Nucleus accumbens (tissue), 56 donors: ENCODE measurements at regions not wholly inside any gene's neighbourhood (a gene's known extent, or its start where the extent isn't known, plus 50 kb on each side); places are given as distances from the start of the nearest gene placed in this dataset.
A peak's percentile ranks its signal among the peaks of the same experiment; 100 is the strongest.
"Not testable (repeated sequence)": the region's sequence is repeated elsewhere in the genome, so short reads cannot be mapped to it uniquely, and the experiment has no call there.

ENCODE experiments used
- DNase-seq, 56 donors: peaks; one replicate each; lab custom pipeline; 2025; lab: John Stamatoyannopoulos, UW

DNA sequence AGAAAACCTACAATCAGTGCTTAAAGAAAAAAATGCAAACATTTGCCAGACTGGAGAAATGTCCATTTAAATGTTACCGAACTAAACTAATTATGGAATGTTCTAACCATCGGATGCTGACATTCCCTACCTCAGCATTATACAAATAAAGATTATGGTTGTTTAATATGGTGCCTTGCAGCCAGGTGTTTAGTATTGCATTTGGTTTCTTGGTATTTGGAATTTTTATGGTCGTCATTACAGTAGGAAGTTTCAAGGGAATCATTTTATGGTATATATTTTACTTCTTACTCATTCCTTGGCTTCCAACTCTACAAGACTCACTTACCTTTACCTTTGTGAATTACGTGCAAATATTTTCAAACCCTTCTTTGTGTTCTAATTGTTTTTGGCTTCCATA is 103.1 kb upstream of the PNPLA4 start:
- DNase-seq = no peak

GRCh38 chrX:8027827-8028226 is 100.6 kb upstream of the PNPLA4 start:
- DNase-seq = peak in 12 of 56 donors; percentile 0 to 29 (median 2)

DNA sequence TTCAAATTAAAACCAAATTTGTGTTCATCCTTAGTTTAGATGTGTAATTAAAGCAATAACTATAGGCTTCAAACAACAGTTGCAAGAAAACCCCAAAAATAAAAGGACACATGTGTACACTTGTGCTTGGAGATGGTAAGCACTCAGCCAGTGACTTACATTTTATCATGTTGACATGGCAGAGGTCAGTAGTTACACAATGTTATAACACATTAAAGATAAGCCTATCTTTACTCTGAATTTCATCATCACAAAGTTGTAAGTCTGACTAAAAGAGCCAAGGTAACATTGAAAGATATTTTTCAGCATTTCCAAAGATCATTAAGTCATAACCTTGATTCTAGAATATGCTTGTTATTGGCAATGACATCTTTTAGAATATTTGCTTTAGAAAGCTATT is 98.5 kb upstream of the PNPLA4 start:
- no peak for DNase-seq

- DNase-seq = no peak
Measured at GRCh38 chrX:8018934-8019333, 91.7 kb upstream of the PNPLA4 start.

DNA sequence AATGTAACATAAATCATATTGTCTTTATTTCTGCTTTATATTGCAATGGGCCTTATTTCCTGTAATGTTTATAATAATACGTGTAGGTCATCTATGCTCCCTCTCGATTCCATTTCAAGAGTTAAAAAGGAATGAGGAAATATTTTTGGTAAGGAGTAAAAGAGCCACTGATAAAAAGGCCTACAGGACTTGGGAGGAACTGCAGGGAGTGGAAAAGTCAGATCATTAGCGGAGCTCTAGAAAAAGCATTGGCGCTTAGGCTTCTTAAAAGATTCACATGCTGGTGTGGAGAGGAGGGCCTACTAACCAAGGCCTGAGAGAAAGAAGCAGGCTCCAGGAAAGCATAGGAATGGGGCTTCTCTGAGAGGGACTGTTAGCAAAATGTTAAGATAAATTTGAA is 82.9 kb upstream of the PNPLA4 start:
- no peak for DNase-seq

DNA sequence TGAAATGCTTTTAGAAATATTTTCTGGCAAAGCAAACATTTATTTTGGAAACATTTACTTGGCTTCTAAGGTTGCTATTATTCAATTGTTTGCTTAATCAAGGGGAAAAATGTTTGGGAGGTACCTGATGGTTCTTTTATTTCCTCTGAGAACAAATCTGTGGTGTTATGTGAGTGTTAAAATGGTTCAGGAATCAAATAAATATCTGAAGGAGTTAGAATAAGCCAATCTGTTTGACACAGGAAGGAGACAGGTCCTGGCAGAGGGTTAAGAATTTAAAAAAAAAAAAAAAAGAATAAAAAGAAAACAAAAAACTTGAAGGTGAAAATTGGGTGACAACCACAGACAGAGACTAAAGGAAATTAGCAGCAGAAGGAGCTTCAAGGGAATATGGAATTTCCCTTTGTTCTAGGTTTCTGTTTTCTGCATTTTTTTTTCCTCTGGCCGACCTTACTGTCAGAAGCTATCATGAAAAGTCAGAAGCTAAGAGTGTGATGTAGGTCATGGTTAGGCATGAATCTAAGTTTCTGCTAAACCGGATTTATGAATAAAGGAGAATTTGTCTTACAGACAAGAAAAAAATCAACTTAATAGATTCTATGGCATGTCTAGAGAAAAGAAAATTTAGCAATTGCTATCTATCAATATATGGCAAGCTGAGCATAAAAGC is 78.6 kb upstream of the PNPLA4 start:
- no peak for DNase-seq

DNA sequence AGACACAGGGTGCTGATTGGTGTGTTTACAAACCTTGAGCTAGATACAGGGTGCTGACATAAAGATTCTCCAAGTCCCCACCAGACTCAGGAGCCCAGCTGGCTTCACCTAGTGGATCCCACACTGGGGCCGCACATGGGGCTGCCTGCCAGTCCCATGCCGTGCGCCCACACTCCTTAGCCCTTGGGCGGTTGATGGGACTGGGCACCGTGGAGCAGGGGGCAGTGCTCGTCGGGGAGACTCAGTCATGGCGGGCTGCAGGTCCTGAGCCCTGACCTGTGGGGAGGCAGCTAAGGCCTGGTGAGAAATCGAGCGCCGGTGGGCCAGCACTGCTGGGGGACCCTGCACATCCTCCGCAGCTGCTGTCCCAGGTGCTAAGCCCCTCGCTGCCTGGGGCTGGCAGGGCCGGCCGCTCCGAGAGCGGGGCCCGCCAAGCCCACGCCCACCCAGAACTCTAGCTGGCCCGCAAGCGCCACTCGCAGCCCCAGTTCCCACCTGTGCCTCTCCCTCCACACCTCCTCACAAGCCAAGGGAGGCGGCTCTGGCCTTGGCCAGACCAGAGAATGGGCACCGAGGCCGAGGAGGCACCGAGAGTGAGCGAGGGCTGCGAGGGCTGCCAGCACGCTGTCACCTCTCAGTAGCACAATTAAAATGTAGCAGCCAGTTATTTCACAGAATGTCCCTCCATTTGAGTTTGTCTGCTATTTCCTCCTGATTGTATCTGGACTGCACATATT is 76.1 kb upstream of the PNPLA4 start:
- no peak for DNase-seq

- DNase-seq = no peak
Measured at GRCh38 chrX:7996851-7997250, 69.6 kb upstream of the PNPLA4 start.

DNA sequence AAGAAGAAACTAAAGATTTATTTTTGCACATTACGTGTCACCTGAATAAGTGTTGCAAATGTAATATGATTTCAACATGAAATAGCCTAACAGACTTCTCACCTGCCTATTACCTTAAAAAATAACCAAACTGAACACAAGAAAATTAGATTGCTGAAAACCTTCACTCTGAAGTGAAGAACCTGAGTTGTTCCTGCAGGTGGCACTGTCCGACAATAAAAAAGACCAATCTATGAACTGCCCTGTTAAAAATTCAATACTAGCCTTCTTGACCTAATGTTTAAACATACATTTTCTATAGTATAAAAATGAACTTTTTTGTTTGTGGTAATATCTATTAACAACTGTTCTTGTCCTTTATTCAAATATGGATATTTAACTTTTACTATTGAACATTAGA is 69.2 kb upstream of the PNPLA4 start:
- DNase-seq = peak in 10 of 56 donors; percentile 0 to 20 (median 0)

- DNase-seq = no peak
Measured at GRCh38 chrX:7993873-7994272, 66.7 kb upstream of the PNPLA4 start.

GRCh38 chrX:7988013-7988759 is 61.0 kb upstream of the PNPLA4 start:
- not testable (repeated sequence) for DNase-seq

DNA sequence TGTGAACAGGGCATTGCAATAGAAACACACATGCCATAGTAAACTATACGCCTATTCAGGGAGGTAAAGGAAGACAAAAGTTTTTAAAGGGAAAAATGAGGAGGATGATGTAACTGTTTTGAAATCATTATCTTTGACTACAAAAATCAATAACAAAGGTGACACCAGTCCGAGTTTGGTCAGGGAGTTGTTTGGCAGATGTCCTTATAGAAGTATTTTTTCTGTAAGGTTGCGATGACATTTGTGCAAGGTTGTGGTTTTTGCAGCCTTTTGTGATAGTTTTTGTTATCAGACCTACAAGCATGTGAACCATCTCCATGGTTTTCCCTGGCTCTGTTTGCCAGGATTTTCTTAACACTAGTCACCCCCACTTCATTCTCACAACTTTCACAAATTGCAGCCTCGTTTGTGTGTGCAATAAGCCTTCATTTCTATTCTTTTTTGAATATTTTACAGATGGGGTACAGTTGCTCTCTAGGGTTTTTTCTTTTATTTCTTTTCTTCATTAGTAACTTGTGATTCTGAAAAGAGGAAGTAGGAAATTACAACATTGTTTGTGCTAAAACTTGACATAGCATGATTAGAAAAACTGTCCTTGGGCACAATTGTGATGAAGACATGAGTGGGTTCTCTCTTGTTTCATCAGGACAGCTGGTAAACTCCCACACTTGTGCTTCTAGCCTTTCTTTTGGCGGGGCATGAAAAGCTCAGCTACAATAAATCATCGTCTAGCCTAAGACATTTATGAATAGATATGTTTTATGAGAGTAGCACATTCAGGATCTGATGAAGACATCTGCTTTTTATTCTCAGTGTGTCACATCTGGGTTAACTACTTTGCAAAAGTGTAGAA is 60.2 kb upstream of the PNPLA4 start:
- no peak for DNase-seq

DNA sequence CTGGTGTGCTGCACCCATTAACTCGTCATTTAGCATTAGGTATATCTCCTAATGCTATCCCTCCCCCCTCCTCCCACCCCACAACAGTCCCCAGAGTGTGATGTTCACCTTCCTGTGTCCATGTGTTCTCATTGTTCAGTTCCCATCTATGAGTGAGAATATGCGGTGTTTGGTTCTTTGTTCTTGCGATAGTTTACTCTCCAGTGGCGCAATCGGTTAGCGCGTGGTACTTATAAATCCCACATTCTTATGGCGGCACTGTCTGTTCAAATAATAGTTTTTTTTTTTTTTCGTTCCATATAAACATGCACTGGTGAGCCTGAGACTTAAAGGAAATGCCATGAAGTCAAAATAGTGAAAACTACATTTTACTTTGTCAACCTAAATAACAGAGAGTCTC is 59.5 kb upstream of the PNPLA4 start:
- DNase-seq = not testable (repeated sequence)

DNA sequence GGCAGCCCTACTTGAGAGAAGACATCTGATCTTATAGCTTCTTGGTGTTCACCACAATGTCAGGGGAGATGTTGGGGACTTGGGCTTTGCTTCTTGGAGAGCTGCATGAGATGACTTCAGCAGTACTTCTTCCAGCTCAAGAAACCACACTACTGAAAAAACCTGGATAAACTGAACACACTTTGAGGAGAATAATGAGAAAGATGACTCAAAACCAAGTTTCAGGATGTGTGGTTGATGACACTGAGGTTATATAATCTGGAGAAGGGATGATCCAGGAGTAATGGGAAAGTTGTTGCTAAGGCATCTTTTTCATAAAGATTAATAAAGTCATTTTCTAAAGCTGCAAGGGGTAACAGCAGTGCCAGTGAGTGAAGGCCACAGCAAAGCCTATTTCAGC is 58.4 kb upstream of the PNPLA4 start:
- DNase-seq = no peak

- DNase-seq = no peak
Measured at GRCh38 chrX:7983581-7983980, 56.4 kb upstream of the PNPLA4 start.
